PC-9 (cell line): ENCODE measurements at regions not wholly inside any gene's neighbourhood (a gene's known extent, or its start where the extent isn't known, plus 50 kb on each side); places are given as distances from the start of the nearest gene placed in this dataset.

Experiments used
- BruUV-seq: library from RNA; stranded (reverse); fragments of 400-500 nt; replicated peaks from 2 replicates; lab custom pipeline; 2021; lab: Mats Ljungman, UMichigan
- CTCF ChIA-PET: fragments of 300-600 bp; sonication (Branson Sonifier 250); formaldehyde crosslinking; loops from one replicate; lab custom pipeline; 2022; ENCODE audit warnings: antibody characterized with exemption; lab: Charles Lee
- POLR2A ChIA-PET: fragments of 300-600 bp; sonication (Branson Sonifier 250); formaldehyde crosslinking; loops from one replicate; lab custom pipeline; 2022; ENCODE audit warnings: antibody characterized with exemption; ENCODE audit not compliant: unreplicated experiment; lab: Charles Lee
- DNase-seq, 2 experiments: peaks; one replicate each; pipeline versions ENCODE4 v3.0.0 to v3.0.0-alpha.2; 2015 to 2022; ENCODE audit warnings: mixed read lengths in 1 of 2
- H2AFZ ChIP-seq: fragments of 200-600 bp; sonication (generic); 2 replicates; pipeline ENCODE4 v1.8.1; 2017; ENCODE audit warnings: antibody characterized with exemption
- H3F3A ChIP-seq: fragments of 200-600 bp; sonication (generic); 2 replicates; pipeline ENCODE4 v1.8.1; 2017; ENCODE audit warnings: antibody characterized with exemption, mild to moderate bottlenecking, low read depth; ENCODE audit not compliant: insufficient read depth
- H3K27ac ChIP-seq: fragments of 200-600 bp; sonication (generic); 2 replicates; pipeline ENCODE4 v1.6.1; 2016; ENCODE audit warnings: mixed run types
- H3K27me3 ChIP-seq: fragments of 200-600 bp; sonication (generic); 2 replicates; pipeline ENCODE4 v1.6.1; 2016; ENCODE audit warnings: low read depth, mixed run types; ENCODE audit not compliant: insufficient read depth
- H3K36me3 ChIP-seq: fragments of 200-600 bp; sonication (generic); 2 replicates; pipeline ENCODE4 v1.6.1; 2016; ENCODE audit warnings: low read depth, mixed run types
- H3K4me1 ChIP-seq: fragments of 200-600 bp; sonication (generic); replicated peaks from 2 replicates; pipeline ENCODE4 v1.6.1; 2016; ENCODE audit warnings: mixed run types; ENCODE audit not compliant: insufficient read depth
- H3K4me2 ChIP-seq: fragments of 200-600 bp; sonication (generic); 2 replicates; pipeline ENCODE4 v1.6.1; 2017; ENCODE audit warnings: mixed run types
- H3K4me3 ChIP-seq: fragments of 200-600 bp; sonication (generic); 2 replicates; pipeline ENCODE4 v1.6.1; 2016; ENCODE audit warnings: mixed run types
- H3K79me2 ChIP-seq: fragments of 200-600 bp; sonication (generic); 2 replicates; pipeline ENCODE4 v1.6.1; 2017; ENCODE audit warnings: low read depth, mixed run types
- H3K9me2 ChIP-seq: fragments of 200-600 bp; sonication (generic); 2 replicates; pipeline ENCODE4 v1.8.1; 2017; ENCODE audit warnings: mild to moderate bottlenecking; ENCODE audit not compliant: insufficient read depth
- H3K9me3 ChIP-seq: fragments of 200-600 bp; sonication (generic); 2 replicates; pipeline ENCODE4 v1.8.1; 2016; ENCODE audit warnings: low read depth; ENCODE audit not compliant: insufficient read depth
- H4K20me1 ChIP-seq: fragments of 200-600 bp; sonication (generic); 2 replicates; pipeline ENCODE4 v1.8.1; 2017; ENCODE audit not compliant: insufficient read depth
- EZH2 ChIP-seq: fragments of 200-600 bp; sonication (generic); IDR thresholded peaks from 2 replicates; pipeline ENCODE4 v1.8.0; 2017; ENCODE audit warnings: antibody characterized with exemption, low read depth
- intact Hi-C: fragments of 100-400 bp; cut with micrococcal nuclease; formaldehyde crosslinking; loops from one replicate; pipeline ENCODE4 v1.10.0; 2022; ENCODE audit not compliant: unreplicated experiment
- TF ChIP-seq, protein P1 (sequence below): fragments of 200-600 bp; sonication (generic); conservative IDR thresholded peaks from 2 replicates; pipeline ENCODE4 v1.6.1; 2017; ENCODE audit warnings: mixed run types, antibody characterized with exemption, mild to moderate bottlenecking, moderate library complexity

DNA sequence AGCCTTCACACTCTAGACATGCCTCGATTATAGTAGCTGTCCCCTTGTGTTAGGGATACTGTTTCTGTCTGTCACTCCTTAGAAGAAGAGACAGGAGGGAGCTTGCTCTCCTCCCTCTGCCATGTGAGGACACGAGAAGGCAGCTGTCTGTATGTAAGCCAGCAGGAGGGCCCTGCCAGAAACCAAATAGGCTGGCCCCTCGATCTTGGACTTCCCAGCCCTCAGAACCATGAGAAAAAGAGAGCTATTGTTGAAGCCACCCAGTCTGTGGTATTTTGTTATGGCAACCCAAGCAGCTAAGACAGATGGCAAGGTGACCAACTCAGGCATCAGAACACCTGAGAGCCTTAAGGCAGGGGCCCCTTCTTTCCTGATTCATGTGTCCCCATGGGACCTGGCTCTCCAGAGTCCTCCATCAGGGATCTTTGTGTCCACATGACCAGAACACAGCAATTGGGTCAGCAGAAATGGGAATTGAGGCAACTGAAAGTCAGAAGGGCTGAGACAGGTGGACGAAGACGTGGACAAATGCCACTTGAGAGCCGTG, 65.6 kb upstream of the NPAS1 start:
- peaks cover 59% of the 10 kb centered on the region for H3K79me2 ChIP-seq
- no peak overlapping the region for H3K4me2 ChIP-seq
- H3F3A ChIP-seq, result peaks cover 28% of the 10 kb centered on the region
- TF ChIP-seq EZH2, result no peak
- TF ChIP-seq, protein P1, sequence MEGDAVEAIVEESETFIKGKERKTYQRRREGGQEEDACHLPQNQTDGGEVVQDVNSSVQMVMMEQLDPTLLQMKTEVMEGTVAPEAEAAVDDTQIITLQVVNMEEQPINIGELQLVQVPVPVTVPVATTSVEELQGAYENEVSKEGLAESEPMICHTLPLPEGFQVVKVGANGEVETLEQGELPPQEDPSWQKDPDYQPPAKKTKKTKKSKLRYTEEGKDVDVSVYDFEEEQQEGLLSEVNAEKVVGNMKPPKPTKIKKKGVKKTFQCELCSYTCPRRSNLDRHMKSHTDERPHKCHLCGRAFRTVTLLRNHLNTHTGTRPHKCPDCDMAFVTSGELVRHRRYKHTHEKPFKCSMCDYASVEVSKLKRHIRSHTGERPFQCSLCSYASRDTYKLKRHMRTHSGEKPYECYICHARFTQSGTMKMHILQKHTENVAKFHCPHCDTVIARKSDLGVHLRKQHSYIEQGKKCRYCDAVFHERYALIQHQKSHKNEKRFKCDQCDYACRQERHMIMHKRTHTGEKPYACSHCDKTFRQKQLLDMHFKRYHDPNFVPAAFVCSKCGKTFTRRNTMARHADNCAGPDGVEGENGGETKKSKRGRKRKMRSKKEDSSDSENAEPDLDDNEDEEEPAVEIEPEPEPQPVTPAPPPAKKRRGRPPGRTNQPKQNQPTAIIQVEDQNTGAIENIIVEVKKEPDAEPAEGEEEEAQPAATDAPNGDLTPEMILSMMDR, result no peak
- peaks cover 7% of the 10 kb centered on the region for H4K20me1 ChIP-seq
- peaks cover 6% of the 10 kb centered on the region; the same call in 1 of the 2 replicates for H3K36me3 ChIP-seq
- peaks cover 35% of the 10 kb centered on the region for H3K4me1 ChIP-seq
- no peaks in the 10 kb centered on the region for H3K9me3 ChIP-seq
- no peak overlapping the region for H2AFZ ChIP-seq
- H3K27me3 ChIP-seq, result no peaks in the 10 kb centered on the region
- intact Hi-C loops, result no loop called here
- no TSS peak for BruUV-seq
- DNase-seq, result no peak
- ChIA-PET CTCF (no interaction called here), POLR2A (no interaction called here)
- no peak overlapping the region for H3K27ac ChIP-seq
- no peak overlapping the region for H3K4me3 ChIP-seq
- H3K9me2 ChIP-seq, result no peaks in the 10 kb centered on the region

DNA sequence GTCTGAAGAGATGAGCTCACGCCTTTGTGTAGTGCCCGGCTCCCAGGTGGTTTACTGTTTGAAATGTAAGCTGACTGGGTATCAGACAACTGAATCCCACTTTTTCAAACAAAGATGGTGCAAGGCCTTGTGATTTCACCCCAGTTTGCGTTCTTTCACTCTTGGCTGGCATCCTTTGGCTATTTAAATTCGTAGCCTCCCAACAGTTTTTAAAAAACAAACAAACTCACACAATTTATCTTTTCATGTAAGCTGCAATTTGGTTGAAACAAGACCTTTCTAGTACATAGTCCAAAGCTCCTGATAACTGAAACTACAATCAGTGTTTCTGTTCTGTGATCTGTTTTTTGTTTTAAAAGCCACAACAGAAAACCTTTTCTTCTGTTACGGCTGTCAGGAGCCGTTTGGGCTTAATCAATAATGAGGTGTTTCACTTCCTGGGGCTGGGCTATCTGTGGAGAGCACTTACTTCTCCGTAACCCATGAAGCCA, 65.1 kb upstream of the NPAS1 start:
- Histone ChIP-seq H3K27me3 (no peaks in the 10 kb centered on the region), H3K36me3 (peaks cover 6% of the 10 kb centered on the region; the same call in 1 of the 2 replicates), H3K27ac (peak overlapping the region; percentile 37), H3F3A (peaks cover 28% of the 10 kb centered on the region), H3K4me1 (peaks cover 35% of the 10 kb centered on the region), H3K79me2 (peaks cover 55% of the 10 kb centered on the region), H3K4me3 (no peak overlapping the region), H3K9me2 (no peaks in the 10 kb centered on the region), H4K20me1 (peaks cover 7% of the 10 kb centered on the region), H3K9me3 (no peaks in the 10 kb centered on the region), H3K4me2 (no peak overlapping the region), H2AFZ (no peak overlapping the region)
- POLR2A ChIA-PET, result no interaction called here
- BruUV-seq, result no TSS peak
- CTCF ChIA-PET, result no interaction called here
- DNase-seq, result no peak
- intact Hi-C loops, result no loop called here
- TF ChIP-seq EZH2, result no peak
- TF ChIP-seq, protein P1, result no peak

DNA sequence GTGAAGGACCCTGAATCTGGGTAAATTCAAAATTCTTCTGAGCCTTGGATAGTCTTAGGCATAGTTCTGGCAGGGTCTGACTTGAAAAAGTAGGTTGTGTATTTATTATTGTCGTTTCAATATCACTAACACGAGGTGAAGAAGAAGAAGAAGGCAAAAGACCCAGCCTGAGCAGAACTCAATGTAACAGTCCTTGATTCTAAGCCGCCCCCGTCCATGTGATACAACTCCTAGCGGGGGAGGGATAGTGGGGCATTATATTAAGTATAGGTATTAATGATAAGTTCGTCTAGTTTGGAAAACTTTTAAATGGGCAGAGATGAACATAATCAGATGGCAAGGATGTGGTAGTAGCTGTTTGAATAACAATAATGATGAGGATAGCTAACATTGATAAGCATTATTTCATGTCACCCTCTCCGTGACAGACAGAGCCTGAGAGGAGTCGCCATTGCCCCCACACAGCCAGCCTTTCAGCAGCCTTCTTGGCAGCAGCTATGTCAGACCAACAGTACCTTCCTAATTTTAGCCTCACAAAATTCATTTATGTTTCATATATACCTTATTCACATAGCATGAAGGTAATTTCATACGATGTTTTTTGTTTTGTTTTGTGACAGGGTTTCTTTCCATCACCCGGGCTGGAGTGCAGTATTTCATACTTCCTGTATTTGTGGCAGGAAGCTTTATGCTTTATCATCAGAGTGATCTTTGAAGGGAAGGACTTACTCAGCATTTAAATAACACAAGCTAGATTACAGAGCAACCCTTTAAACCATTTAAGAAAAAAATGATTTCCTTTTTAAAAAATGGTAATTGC, 64.4 kb upstream of the NPAS1 start:
- POLR2A ChIA-PET, result interaction anchor here (0.6 kb wide), 1 partner anchor 1984 kb away, joined by 3 read pairs; no protein-coding TSS in a partner anchor
- DNase-seq, result peak in 1 of 2 experiments; percentile 58
- intact Hi-C loops, result no loop called here
- peaks cover 26% of the 10 kb centered on the region for H3F3A ChIP-seq
- BruUV-seq, result no TSS peak
- peak overlapping the region; percentile 37 for H3K27ac ChIP-seq
- no peaks in the 10 kb centered on the region for H3K27me3 ChIP-seq
- H3K9me2 ChIP-seq, result no peaks in the 10 kb centered on the region
- H3K4me1 ChIP-seq, result peaks cover 33% of the 10 kb centered on the region
- no peak overlapping the region for H3K4me3 ChIP-seq
- peaks cover 52% of the 10 kb centered on the region for H3K79me2 ChIP-seq
- CTCF ChIA-PET, result interaction anchor here (0.6 kb wide), 1 partner anchor 89 kb away, joined by 3 read pairs; no protein-coding TSS in a partner anchor
- H4K20me1 ChIP-seq, result peaks cover 7% of the 10 kb centered on the region
- peaks cover 6% of the 10 kb centered on the region; the same call in 1 of the 2 replicates for H3K36me3 ChIP-seq
- H3K9me3 ChIP-seq, result no peaks in the 10 kb centered on the region
- no peak overlapping the region for H2AFZ ChIP-seq
- H3K4me2 ChIP-seq, result peak overlapping the region; percentile 37
- TF ChIP-seq EZH2, result no peak
- TF ChIP-seq, protein P1, result no peak
